ENCODE measurements at regions not wholly inside any gene's neighbourhood (a gene's known extent, or its start where the extent isn't known, plus 50 kb on each side); places are given as distances from the start of the nearest gene placed in this dataset.

- dilution Hi-C loops (cut with MboI; ENCODE audit: extremely low pct_ligation_motif_present, low sequenced_read_pairs): no loop called here
- no peak for FAIRE-seq
- Histone ChIP-seq H3K9ac (replicated peaks; ENCODE audit: extremely low read depth, insufficient read depth, low read length) (no peak overlapping the region), H3K4me2 (ENCODE audit: insufficient read depth, low read length) (no peak overlapping the region), H3K27ac (ENCODE audit: insufficient read depth, low read depth, low read length) (no peak overlapping the region), H4K20me1 (replicated peaks; ENCODE audit: control insufficient read depth, extremely low read depth, insufficient read depth, low read length) (no peaks in the 10 kb centered on the region), H3K27me3 (ENCODE audit: control insufficient read depth in 2 of 2, insufficient read depth in 2 of 2, low read length in 2 of 2) (no peaks in the 10 kb centered on the region), H3K4me1 (ENCODE audit: control insufficient read depth, extremely low read depth, insufficient read depth, low read length) (peaks cover 4% of the 10 kb centered on the region), H3K9me3 (replicated peaks; ENCODE audit: control insufficient read depth, insufficient read depth, low read length) (no peaks in the 10 kb centered on the region), H3K4me3 (replicated peaks in 1 of 3; ENCODE audit: insufficient read depth in 1 of 3, low read depth in 1 of 3, low read length in 3 of 3) (no peak overlapping the region), H2AFZ (ENCODE audit: low read depth, low read length) (no peak overlapping the region), H3K79me2 (ENCODE audit: control insufficient read depth, insufficient read depth, low read length) (no peaks in the 10 kb centered on the region), H3K36me3 (ENCODE audit: control insufficient read depth in 2 of 2, extremely low read depth in 1 of 2, insufficient read depth in 2 of 2, low read length in 2 of 2) (no peaks in the 10 kb centered on the region), H3K9me1 (replicated peaks; ENCODE audit: control insufficient read depth, extremely low read depth, insufficient read depth, low read length) (no peaks in the 10 kb centered on the region)
- no peak for TF ChIP-seq EZH2 (IDR thresholded peaks at IDR 0.05; ENCODE audit: borderline replicate concordance, low read depth, low read length, severe bottlenecking)
- no peak for TF ChIP-seq FOS (IDR thresholded peaks at IDR 0.05; ENCODE audit: borderline replicate concordance, insufficient read depth, low read length)
- intact Hi-C loops (cut with micrococcal nuclease): no loop called here
- BruUV-seq (replicated peaks): no TSS peak
- DNase-seq (ENCODE audit: low read depth, low spot score): no peak
- ChIA-PET CTCF (interaction anchor here (1.1 kb wide), 1 partner anchor 9 kb away, joined by 3 read pairs; no protein-coding TSS in a partner anchor), POLR2A (no interaction called here)
Measured at GRCh38 chr4:100882661-100883060, 364.8 kb upstream of the EMCN start.

DNA sequence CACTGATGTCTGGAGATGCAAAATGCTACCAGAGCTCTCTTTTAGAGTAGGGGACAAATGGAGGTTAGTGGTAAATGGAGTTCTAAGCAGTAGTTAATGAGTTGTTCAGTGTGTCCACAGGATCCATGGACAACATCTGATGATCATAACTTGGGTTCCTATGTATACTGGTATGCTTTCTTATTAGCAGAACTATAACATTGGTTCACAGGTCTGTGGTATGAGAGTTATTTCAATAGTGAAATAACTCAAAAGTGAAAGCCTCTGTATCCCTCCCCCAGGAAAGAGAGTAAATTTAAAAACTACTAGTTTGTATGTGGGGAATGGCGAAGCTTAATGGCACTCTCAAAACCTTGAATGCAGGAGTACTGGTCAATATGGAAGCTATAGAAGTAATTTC lies 363.5 kb upstream of the EMCN start:
- Histone ChIP-seq H3K9me3 (replicated peaks; ENCODE audit: control insufficient read depth, insufficient read depth, low read length) (no peaks in the 10 kb centered on the region), H4K20me1 (replicated peaks; ENCODE audit: control insufficient read depth, extremely low read depth, insufficient read depth, low read length) (no peaks in the 10 kb centered on the region), H3K79me2 (ENCODE audit: control insufficient read depth, insufficient read depth, low read length) (no peaks in the 10 kb centered on the region), H3K4me1 (ENCODE audit: control insufficient read depth, extremely low read depth, insufficient read depth, low read length) (peaks cover 4% of the 10 kb centered on the region), H3K27me3 (ENCODE audit: control insufficient read depth in 2 of 2, insufficient read depth in 2 of 2, low read length in 2 of 2) (no peaks in the 10 kb centered on the region), H3K4me3 (replicated peaks in 1 of 3; ENCODE audit: insufficient read depth in 1 of 3, low read depth in 1 of 3, low read length in 3 of 3) (no peak overlapping the region), H3K9ac (replicated peaks; ENCODE audit: extremely low read depth, insufficient read depth, low read length) (no peak overlapping the region), H3K27ac (ENCODE audit: insufficient read depth, low read depth, low read length) (no peak overlapping the region), H3K36me3 (ENCODE audit: control insufficient read depth in 2 of 2, extremely low read depth in 1 of 2, insufficient read depth in 2 of 2, low read length in 2 of 2) (no peaks in the 10 kb centered on the region), H3K9me1 (replicated peaks; ENCODE audit: control insufficient read depth, extremely low read depth, insufficient read depth, low read length) (no peaks in the 10 kb centered on the region), H3K4me2 (ENCODE audit: insufficient read depth, low read length) (no peak overlapping the region), H2AFZ (ENCODE audit: low read depth, low read length) (no peak overlapping the region)
- POLR2A ChIA-PET: no interaction called here
- TF ChIP-seq POLR2A (IDR thresholded peaks at IDR 0.05; ENCODE audit: low read depth, low read length) (no peak), EZH2 (IDR thresholded peaks at IDR 0.05; ENCODE audit: borderline replicate concordance, low read depth, low read length, severe bottlenecking) (no peak), MAX (IDR thresholded peaks at IDR 0.05; ENCODE audit: insufficient read depth, insufficient read length) (no peak), FOS (IDR thresholded peaks at IDR 0.05; ENCODE audit: borderline replicate concordance, insufficient read depth, low read length) (no peak), JUN (IDR thresholded peaks at IDR 0.05; ENCODE audit: borderline replicate concordance, insufficient read depth, insufficient read length, low read depth) (no peak), MYC (IDR thresholded peaks at IDR 0.05; ENCODE audit: low read depth, low read length) (no peak), POLR2AphosphoS5 (IDR thresholded peaks at IDR 0.05; ENCODE audit: insufficient read depth, low read depth, low read length) (no peak), GATA2 (IDR thresholded peaks at IDR 0.05; ENCODE audit: insufficient read depth, insufficient read length, low read depth, low read length) (no peak)
- TF ChIP-seq, protein P1, sequence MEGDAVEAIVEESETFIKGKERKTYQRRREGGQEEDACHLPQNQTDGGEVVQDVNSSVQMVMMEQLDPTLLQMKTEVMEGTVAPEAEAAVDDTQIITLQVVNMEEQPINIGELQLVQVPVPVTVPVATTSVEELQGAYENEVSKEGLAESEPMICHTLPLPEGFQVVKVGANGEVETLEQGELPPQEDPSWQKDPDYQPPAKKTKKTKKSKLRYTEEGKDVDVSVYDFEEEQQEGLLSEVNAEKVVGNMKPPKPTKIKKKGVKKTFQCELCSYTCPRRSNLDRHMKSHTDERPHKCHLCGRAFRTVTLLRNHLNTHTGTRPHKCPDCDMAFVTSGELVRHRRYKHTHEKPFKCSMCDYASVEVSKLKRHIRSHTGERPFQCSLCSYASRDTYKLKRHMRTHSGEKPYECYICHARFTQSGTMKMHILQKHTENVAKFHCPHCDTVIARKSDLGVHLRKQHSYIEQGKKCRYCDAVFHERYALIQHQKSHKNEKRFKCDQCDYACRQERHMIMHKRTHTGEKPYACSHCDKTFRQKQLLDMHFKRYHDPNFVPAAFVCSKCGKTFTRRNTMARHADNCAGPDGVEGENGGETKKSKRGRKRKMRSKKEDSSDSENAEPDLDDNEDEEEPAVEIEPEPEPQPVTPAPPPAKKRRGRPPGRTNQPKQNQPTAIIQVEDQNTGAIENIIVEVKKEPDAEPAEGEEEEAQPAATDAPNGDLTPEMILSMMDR (IDR thresholded peaks at IDR 0.05; ENCODE audit: extremely low read depth in 1 of 2, insufficient read depth in 1 of 2, low read depth in 1 of 2, low read length in 2 of 2): no peak
- FAIRE-seq (no peak), DNase-seq (ENCODE audit: low read depth, low spot score) (no peak)
- CTCF ChIA-PET: interaction anchor here (1.1 kb wide), 1 partner anchor 8 kb away, joined by 3 read pairs; no protein-coding TSS in a partner anchor
- dilution Hi-C loops (cut with MboI; ENCODE audit: extremely low pct_ligation_motif_present, low sequenced_read_pairs): no loop called here
- intact Hi-C loops (cut with micrococcal nuclease): no loop called here
- no TSS peak for BruUV-seq (replicated peaks)

Data from endothelial cell of umbilical vein (primary cell).